ENCODE measurements at regions not wholly inside any gene's neighbourhood (a gene's known extent, or its start where the extent isn't known, plus 50 kb on each side); places are given as distances from the start of the nearest gene placed in this dataset.

DNA sequence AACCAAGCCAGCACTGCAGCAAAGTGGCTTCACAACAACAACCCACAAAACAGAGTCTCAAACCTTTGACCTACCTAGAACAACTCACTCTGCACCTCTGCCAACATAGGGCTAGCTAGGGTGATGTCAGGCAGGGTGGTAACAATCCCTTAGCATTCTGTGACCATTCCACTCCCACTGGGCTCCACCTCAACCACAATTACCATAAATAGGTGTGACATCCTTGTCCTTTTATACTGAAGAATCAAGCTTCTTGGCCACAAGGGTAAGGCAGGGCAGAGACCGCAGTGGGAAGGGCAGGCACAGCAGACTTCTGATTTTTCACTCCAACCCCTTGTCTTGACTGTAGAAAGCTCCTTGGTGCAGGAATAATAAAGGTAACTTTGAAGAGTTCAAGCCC, 795.4 kb upstream of the DIAPH2 start:
- H3K36me3 ChIP-seq (ENCODE audit: low read depth, missing control alignments) = no peaks in the 10 kb centered on the region
- TF ChIP-seq POLR2A (IDR thresholded peaks at IDR 0.05) = no peak
- TF ChIP-seq, protein P1, sequence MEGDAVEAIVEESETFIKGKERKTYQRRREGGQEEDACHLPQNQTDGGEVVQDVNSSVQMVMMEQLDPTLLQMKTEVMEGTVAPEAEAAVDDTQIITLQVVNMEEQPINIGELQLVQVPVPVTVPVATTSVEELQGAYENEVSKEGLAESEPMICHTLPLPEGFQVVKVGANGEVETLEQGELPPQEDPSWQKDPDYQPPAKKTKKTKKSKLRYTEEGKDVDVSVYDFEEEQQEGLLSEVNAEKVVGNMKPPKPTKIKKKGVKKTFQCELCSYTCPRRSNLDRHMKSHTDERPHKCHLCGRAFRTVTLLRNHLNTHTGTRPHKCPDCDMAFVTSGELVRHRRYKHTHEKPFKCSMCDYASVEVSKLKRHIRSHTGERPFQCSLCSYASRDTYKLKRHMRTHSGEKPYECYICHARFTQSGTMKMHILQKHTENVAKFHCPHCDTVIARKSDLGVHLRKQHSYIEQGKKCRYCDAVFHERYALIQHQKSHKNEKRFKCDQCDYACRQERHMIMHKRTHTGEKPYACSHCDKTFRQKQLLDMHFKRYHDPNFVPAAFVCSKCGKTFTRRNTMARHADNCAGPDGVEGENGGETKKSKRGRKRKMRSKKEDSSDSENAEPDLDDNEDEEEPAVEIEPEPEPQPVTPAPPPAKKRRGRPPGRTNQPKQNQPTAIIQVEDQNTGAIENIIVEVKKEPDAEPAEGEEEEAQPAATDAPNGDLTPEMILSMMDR (IDR thresholded peaks at IDR 0.05) = no peak
- no peaks in the 10 kb centered on the region for H3K9me3 ChIP-seq
- no peak for DNase-seq
- H3K4me1 ChIP-seq = no peaks in the 10 kb centered on the region
- 100% methylated on average over 1 of the region's 1 CpG; no CpG with 5 or more reads in 1 of the 2 donors for WGBS, 2 donors
- intact Hi-C loops (cut with DNase I; ENCODE audit: low total_unique reads) = no loop called here
- H3K27ac ChIP-seq = no peak overlapping the region
- no peaks in the 10 kb centered on the region for H3K27me3 ChIP-seq
- H3K4me3 ChIP-seq = no peak overlapping the region

DNA sequence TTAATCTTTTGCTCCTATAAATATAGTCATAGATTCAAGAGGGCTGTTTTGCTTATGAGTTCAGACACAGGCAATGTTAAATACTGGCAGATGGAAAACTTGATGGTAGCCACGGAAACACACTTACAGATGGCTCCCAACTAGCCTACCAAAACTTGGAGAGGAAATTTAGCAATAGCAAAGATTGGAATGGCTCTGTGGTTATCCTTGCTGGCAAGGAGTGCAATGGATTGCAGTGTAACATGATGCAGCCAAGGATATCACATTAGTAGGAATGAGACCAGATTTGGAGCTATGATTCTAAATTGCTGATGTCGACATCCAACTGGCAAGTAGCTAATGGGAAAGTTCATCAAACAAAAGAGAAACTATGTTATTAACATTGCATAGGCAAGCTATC, 791.0 kb upstream of the DIAPH2 start:
- no peaks in the 10 kb centered on the region for H3K9me3 ChIP-seq
- no peaks in the 10 kb centered on the region for H3K36me3 ChIP-seq (ENCODE audit: low read depth, missing control alignments)
- DNase-seq = no peak
- no peak overlapping the region for H3K27ac ChIP-seq
- no peaks in the 10 kb centered on the region for H3K27me3 ChIP-seq
- 37 to 54% methylated on average over 2 of the region's 2 CpGs for WGBS, 2 donors
- no peak overlapping the region for H3K4me3 ChIP-seq
- intact Hi-C loops (cut with DNase I; ENCODE audit: low total_unique reads) = no loop called here
- H3K4me1 ChIP-seq = no peaks in the 10 kb centered on the region
- TF ChIP-seq POLR2A (IDR thresholded peaks at IDR 0.05) = no peak
- TF ChIP-seq, protein P1 (IDR thresholded peaks at IDR 0.05) = no peak

DNA sequence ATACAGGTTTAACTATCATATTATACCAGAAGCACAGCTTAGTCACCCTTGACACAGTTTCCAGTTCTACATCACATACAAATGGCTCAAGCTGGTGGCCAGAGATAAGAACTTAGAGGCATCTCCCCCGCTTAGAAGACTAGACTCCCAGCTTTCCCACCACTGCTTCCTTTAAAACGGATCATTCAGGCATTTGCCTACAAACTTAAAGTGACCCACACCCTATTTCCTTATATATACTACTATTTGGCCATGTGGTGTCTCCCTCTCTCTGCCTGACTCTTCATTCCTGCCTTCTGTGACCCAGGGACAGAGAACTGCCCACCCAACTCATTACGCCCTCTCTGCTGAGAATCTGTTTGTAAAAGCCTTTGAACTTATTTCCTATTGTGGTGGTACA, 781.2 kb upstream of the DIAPH2 start:
- Histone ChIP-seq H3K4me3 (no peak overlapping the region), H3K27ac (no peak overlapping the region), H3K4me1 (no peaks in the 10 kb centered on the region), H3K9me3 (no peaks in the 10 kb centered on the region), H3K27me3 (no peaks in the 10 kb centered on the region), H3K36me3 (ENCODE audit: low read depth, missing control alignments) (no peaks in the 10 kb centered on the region)
- 57 to 58% methylated on average over 3 of the region's 3 CpGs for WGBS, 2 donors
- intact Hi-C loops (cut with DNase I; ENCODE audit: low total_unique reads) = no loop called here
- DNase-seq = no peak
- TF ChIP-seq POLR2A (IDR thresholded peaks at IDR 0.05) = no peak
- TF ChIP-seq, protein P1 (IDR thresholded peaks at IDR 0.05) = no peak

DNA sequence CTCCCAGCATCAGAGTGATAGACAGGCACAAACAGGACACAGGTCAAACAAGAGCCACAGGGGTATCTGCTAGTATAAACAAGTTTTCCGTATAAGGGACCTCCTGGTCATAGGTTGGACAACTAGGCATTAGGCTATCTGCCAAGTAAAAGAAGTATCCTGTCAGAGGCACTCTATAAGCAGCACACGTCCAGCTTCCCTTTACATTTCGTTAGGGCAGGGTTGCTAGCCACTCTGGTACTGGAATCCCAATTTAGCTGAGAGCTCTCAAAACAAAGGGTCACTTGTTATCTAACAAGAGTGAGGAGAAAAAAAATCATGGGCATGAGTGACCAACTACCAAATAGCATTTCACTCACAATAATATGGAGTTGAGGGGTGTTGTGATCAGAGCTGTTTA, 780.7 kb upstream of the DIAPH2 start:
- Histone ChIP-seq H3K27me3 (no peaks in the 10 kb centered on the region), H3K4me3 (no peak overlapping the region), H3K4me1 (no peaks in the 10 kb centered on the region), H3K36me3 (ENCODE audit: low read depth, missing control alignments) (no peaks in the 10 kb centered on the region), H3K9me3 (no peaks in the 10 kb centered on the region), H3K27ac (no peak overlapping the region)
- 82 to 85% methylated on average over 3 of the region's 3 CpGs for WGBS, 2 donors
- intact Hi-C loops (cut with DNase I; ENCODE audit: low total_unique reads) = no loop called here
- TF ChIP-seq, protein P1 (IDR thresholded peaks at IDR 0.05) = no peak
- no peak for TF ChIP-seq POLR2A (IDR thresholded peaks at IDR 0.05)
- no peak for DNase-seq

DNA sequence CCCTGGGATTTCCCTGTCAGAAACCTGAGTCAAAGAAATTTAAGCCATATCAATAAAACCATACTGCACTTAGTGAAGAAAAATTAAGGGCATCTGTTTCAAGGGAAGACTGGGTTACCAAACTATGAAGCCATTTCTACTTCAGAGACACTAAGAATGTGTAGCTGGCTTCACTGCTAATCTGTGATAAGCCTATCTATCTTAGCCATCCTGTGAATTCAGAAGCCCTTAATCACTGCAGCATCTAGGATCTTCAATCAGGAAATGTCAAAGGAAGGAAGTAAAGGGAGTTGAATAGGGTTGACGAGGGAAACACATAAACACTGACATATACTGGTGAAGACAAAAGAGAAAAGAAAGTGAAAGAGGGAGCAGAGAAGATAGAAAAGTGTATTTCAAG, 777.6 kb upstream of the DIAPH2 start:
- no peaks in the 10 kb centered on the region for H3K9me3 ChIP-seq
- no peaks in the 10 kb centered on the region for H3K36me3 ChIP-seq (ENCODE audit: low read depth, missing control alignments)
- intact Hi-C loops (cut with DNase I; ENCODE audit: low total_unique reads) = no loop called here
- no peak for DNase-seq
- 56 to 79% methylated on average over 1 of the region's 1 CpG for WGBS, 2 donors
- H3K4me3 ChIP-seq = no peak overlapping the region
- H3K4me1 ChIP-seq = no peaks in the 10 kb centered on the region
- H3K27ac ChIP-seq = no peak overlapping the region
- no peaks in the 10 kb centered on the region for H3K27me3 ChIP-seq
- TF ChIP-seq POLR2A (IDR thresholded peaks at IDR 0.05) = no peak
- TF ChIP-seq, protein P1 (IDR thresholded peaks at IDR 0.05) = no peak
